B cell (primary cell): ENCODE measurements at regions not wholly inside any gene's neighbourhood (a gene's known extent, or its start where the extent isn't known, plus 50 kb on each side); places are given as distances from the start of the nearest gene placed in this dataset.

Experiments used
- ATAC-seq: fragments of 200-7000 bp; cut with Tn5 transposase; one replicate; pipeline ENCODE4 v1.10.0; 2021; ENCODE audit warnings: low read depth, mild to moderate bottlenecking, moderate number of reproducible peaks, moderate library complexity
- CTCF ChIA-PET: fragments of 350-600 bp; sonication (Branson Sonifier 250); formaldehyde crosslinking; loops from one replicate; lab custom pipeline; 2021; ENCODE audit warnings: antibody characterized with exemption, inconsistent platforms; lab: Charles Lee
- POLR2A ChIA-PET: fragments of 350-600 bp; sonication (Branson Sonifier 250); formaldehyde crosslinking; loops from one replicate; lab custom pipeline; 2021; ENCODE audit warnings: antibody characterized with exemption; lab: Charles Lee
- DNase-seq: peaks from one replicate; pipeline ENCODE4 v3.0.0; 2013
- H2AFZ ChIP-seq: 2 replicates; pipeline ENCODE4 v1.6.1; 2012; ENCODE audit warnings: mild to moderate bottlenecking, low read depth, low read length; ENCODE audit not compliant: insufficient read depth, poor library complexity, severe bottlenecking
- H3K27ac ChIP-seq, 2 donors: 1 replicate in 1 of 2; 2 replicates in 1 of 2; pipeline ENCODE4 v1.5.1; 2012 to 2013; ENCODE audit warnings: low read length in 2 of 2, mild to moderate bottlenecking in 2 of 2, moderate library complexity in 1 of 2
- H3K27me3 ChIP-seq, 4 experiments: fragments of 200-600 bp in 1 of 4; sonication (generic) in 1 of 4; replicated peaks in 1 of 4; 1 replicate in 2 of 4; 2 replicates in 2 of 4; pipeline versions ENCODE4 v1.6.1 to v1.7.0; 2013 to 2016; ENCODE audit warnings: low read length in 3 of 4, mild to moderate bottlenecking in 2 of 4, mixed read lengths in 1 of 4, moderate library complexity in 1 of 4; ENCODE audit not compliant: insufficient read depth in 4 of 4, control insufficient read depth in 3 of 4; ENCODE audit errors: control extremely low read depth in 1 of 4
- H3K36me3 ChIP-seq, 2 experiments: replicated peaks in 1 of 2; 1 replicate in 1 of 2; 2 replicates in 1 of 2; pipeline versions ENCODE4 v1.6.1 to v1.7.1; 2013; ENCODE audit warnings: low read length in 1 of 2; ENCODE audit not compliant: insufficient read depth in 2 of 2, control insufficient read depth in 1 of 2; ENCODE audit errors: control extremely low read depth in 1 of 2, extremely low read depth in 1 of 2
- H3K4me1 ChIP-seq, 2 donors: fragments of 200-600 bp in 1 of 2; sonication (generic) in 1 of 2; 1 replicate in 1 of 2; 2 replicates in 1 of 2; pipeline versions ENCODE4 v1.5.1 to v1.6.1; 2013 to 2017; ENCODE audit warnings: low read length in 2 of 2; ENCODE audit not compliant: control insufficient read depth in 2 of 2, insufficient read depth in 2 of 2
- H3K4me2 ChIP-seq: replicated peaks from 2 replicates; pipeline ENCODE3; 2012; ENCODE audit warnings: mild to moderate bottlenecking, low read depth, low read length; ENCODE audit not compliant: poor library complexity, severe bottlenecking
- H3K4me3 ChIP-seq, 5 experiments: fragments of 200-600 bp in 1 of 5; sonication (generic) in 1 of 5; 1 replicate in 3 of 5; 2 replicates in 2 of 5; pipeline versions ENCODE4 v1.5.1 to v1.7.0; 2011 to 2016; ENCODE audit warnings: low read length in 4 of 5, mild to moderate bottlenecking in 4 of 5, low read depth in 2 of 5, control low read depth in 1 of 5, moderate library complexity in 1 of 5; ENCODE audit not compliant: insufficient read depth in 1 of 5; ENCODE audit errors: control extremely low read depth in 1 of 5, extremely low read depth in 1 of 5
- H3K79me2 ChIP-seq: fragments of 200-600 bp; sonication (generic); one replicate; pipeline ENCODE4 v1.6.0; 2016; ENCODE audit warnings: low read length; ENCODE audit not compliant: control insufficient read depth, insufficient read depth
- H3K9ac ChIP-seq: fragments of 200-600 bp; sonication (generic); 2 replicates; pipeline ENCODE4 v1.6.1; 2017; ENCODE audit warnings: mild to moderate bottlenecking, low read length, moderate library complexity
- H3K9me3 ChIP-seq, 3 donors: one replicate each; pipeline versions ENCODE4 v1.6.1 to v1.7.1; 2013; ENCODE audit warnings: low read length in 2 of 3; ENCODE audit not compliant: control insufficient read depth in 2 of 3, insufficient read depth in 1 of 3; ENCODE audit errors: control extremely low read depth in 1 of 3
- H4K20me1 ChIP-seq: 2 replicates; pipeline ENCODE4 v1.6.0; 2012; ENCODE audit warnings: mild to moderate bottlenecking, low read length; ENCODE audit not compliant: insufficient read depth, control insufficient read depth, poor library complexity, severe bottlenecking
- H3K27ac Mint-ChIP-seq: one replicate; pipeline ENCODE4 v1.8.0; 2021; ENCODE audit warnings: mixed read lengths
- H3K27me3 Mint-ChIP-seq: one replicate; pipeline ENCODE4 v1.8.0; 2021; ENCODE audit warnings: mixed read lengths
- H3K4me1 Mint-ChIP-seq: one replicate; pipeline ENCODE4 v1.8.0; 2021; ENCODE audit warnings: mixed read lengths
- H3K4me3 Mint-ChIP-seq: one replicate; pipeline ENCODE4 v1.8.0; 2021; ENCODE audit warnings: mixed read lengths
- H3K9me3 Mint-ChIP-seq: one replicate; pipeline ENCODE4 v1.8.0; 2022; ENCODE audit warnings: mixed read lengths; ENCODE audit not compliant: insufficient read depth
- EZH2 ChIP-seq: IDR thresholded peaks from 2 replicates; pipeline ENCODE4 v1.6.1; 2012; ENCODE audit warnings: borderline replicate concordance, low read depth, mild to moderate bottlenecking, moderate library complexity, low read length; ENCODE audit not compliant: insufficient read depth, poor library complexity, severe bottlenecking
- WGBS: methylation state at CpG from one replicate; pipeline ENCODE4 v1.1.5; 2013; ENCODE audit warnings: missing lambda C conversion rate; ENCODE audit not compliant: insufficient coverage; 5-methylcytosine and 5-hydroxymethylcytosine counted together
- intact Hi-C: fragments of 100-400 bp; cut with micrococcal nuclease; formaldehyde crosslinking; loops from one replicate; pipeline ENCODE4 v1.10.0; 2022
- TF ChIP-seq, protein P1 (sequence below): fragments of 200-600 bp; IDR thresholded peaks from one replicate; pipeline ENCODE4 v1.8.0; 2022; ENCODE audit warnings: antibody characterized with exemption, mild to moderate bottlenecking

DNA sequence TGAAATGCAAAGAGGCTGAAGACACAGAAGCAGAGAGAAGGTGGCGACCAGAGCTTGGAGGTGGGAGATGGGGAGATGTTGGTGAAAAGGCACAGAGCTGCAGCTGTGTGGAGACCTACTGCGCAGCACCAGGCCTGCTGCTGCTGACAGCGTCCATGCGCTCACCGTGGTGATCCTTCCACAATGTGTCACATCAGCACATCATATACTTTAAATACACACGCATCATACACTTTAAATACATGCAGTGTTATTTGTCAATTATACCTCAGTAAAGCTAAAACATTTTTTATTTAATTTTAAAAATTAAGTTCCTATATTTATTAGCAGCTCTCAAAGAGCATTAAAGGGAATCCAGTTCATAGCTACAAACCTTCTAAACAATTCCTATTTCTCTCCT, 200.9 kb downstream of the TTLL2 start:
- Histone ChIP-seq H3K9ac (no peak overlapping the region), H3K4me1 (no peaks in the 10 kb centered on the region), H2AFZ (no peak overlapping the region), H3K9me3 (peaks cover 0 to 2% (median 0%) of the 10 kb centered on the region in 3 donors), H3K36me3 (no peaks in the 10 kb centered on the region), H3K27me3 (peaks cover 0 to 3% (median 0%) of the 10 kb centered on the region in 4 experiments), H3K27ac (no peak overlapping the region), H3K4me3 (no peak overlapping the region), H3K79me2 (no peaks in the 10 kb centered on the region), H4K20me1 (no peaks in the 10 kb centered on the region), H3K4me2 (no peak overlapping the region)
- Mint-ChIP-seq H3K27me3 (peaks cover 15% of the 10 kb centered on the region), H3K27ac (no peak overlapping the region), H3K4me1 (no peaks in the 10 kb centered on the region), H3K9me3 (no peaks in the 10 kb centered on the region), H3K4me3 (no peak overlapping the region)
- ChIA-PET POLR2A (no interaction called here), CTCF (no interaction called here)
- TF ChIP-seq, protein P1, sequence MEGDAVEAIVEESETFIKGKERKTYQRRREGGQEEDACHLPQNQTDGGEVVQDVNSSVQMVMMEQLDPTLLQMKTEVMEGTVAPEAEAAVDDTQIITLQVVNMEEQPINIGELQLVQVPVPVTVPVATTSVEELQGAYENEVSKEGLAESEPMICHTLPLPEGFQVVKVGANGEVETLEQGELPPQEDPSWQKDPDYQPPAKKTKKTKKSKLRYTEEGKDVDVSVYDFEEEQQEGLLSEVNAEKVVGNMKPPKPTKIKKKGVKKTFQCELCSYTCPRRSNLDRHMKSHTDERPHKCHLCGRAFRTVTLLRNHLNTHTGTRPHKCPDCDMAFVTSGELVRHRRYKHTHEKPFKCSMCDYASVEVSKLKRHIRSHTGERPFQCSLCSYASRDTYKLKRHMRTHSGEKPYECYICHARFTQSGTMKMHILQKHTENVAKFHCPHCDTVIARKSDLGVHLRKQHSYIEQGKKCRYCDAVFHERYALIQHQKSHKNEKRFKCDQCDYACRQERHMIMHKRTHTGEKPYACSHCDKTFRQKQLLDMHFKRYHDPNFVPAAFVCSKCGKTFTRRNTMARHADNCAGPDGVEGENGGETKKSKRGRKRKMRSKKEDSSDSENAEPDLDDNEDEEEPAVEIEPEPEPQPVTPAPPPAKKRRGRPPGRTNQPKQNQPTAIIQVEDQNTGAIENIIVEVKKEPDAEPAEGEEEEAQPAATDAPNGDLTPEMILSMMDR: no peak
- TF ChIP-seq EZH2: no peak
- DNase-seq: no peak
- no peak for ATAC-seq
- intact Hi-C loops: no loop called here
- WGBS: 71% methylated on average over 1 of the region's 6 CpGs

DNA sequence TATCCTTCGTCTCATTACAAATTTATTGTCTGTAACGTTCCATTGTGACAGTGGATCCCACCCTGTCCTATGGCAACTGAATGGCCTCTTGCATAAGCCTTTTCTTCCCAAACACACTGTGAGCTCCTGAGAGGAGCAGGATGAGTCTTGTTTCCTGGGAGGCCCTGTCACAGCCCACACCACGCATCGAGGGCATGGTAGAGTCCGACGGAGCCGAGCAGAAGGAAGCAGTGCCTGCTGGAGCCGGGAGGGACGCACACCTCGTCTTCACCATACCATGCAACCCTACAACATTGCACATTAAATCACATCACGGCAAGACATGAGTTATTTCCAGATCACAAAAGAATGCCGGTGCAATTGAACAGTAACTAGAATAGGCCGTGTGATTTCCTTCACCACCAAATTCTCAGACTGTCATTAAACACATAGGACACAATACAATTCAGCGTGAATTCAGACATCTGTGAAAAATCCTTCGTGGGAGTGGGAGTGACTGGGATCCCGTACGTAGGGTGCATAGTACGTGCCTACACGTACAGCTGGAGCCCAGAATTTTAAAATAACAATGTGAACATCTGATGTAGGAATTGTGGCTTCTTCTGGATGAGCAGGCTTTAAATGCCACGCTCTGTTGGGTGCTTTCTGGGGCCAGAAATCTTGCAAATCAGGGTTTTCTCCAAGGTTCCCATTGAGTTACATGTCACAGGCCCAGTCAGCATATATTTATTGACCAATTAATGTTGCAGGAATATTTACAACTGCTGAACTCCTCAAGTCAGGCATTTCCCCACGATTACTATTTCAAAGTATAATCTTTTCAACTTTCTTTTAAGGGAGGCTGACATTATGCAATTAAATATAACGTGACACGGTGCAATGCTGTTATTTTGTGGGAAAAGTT, 201.8 kb downstream of the TTLL2 start:
- ATAC-seq (no peak), DNase-seq (no peak)
- Histone ChIP-seq H3K36me3 (no peaks in the 10 kb centered on the region), H3K4me1 (no peaks in the 10 kb centered on the region), H3K27ac (no peak overlapping the region), H3K27me3 (peaks cover 0 to 3% (median 0%) of the 10 kb centered on the region in 4 experiments), H3K4me2 (no peak overlapping the region), H3K79me2 (no peaks in the 10 kb centered on the region), H3K9ac (no peak overlapping the region), H4K20me1 (no peaks in the 10 kb centered on the region), H3K4me3 (no peak overlapping the region), H2AFZ (no peak overlapping the region), H3K9me3 (peaks cover 0 to 6% (median 0%) of the 10 kb centered on the region in 3 donors)
- CTCF ChIA-PET: no interaction called here
- 80% methylated on average over 18 of the region's 23 CpGs for WGBS
- no peak for TF ChIP-seq EZH2
- TF ChIP-seq, protein P1: no peak
- intact Hi-C loops: no loop called here
- peaks cover 18% of the 10 kb centered on the region for H3K27me3 Mint-ChIP-seq
- no peak overlapping the region for H3K4me3 Mint-ChIP-seq
- POLR2A ChIA-PET: no interaction called here
- H3K9me3 Mint-ChIP-seq: no peaks in the 10 kb centered on the region
- no peaks in the 10 kb centered on the region for H3K4me1 Mint-ChIP-seq
- H3K27ac Mint-ChIP-seq: no peak overlapping the region
